Gastroesophageal sphincter (tissue), 3 donors: ENCODE measurements at regions not wholly inside any gene's neighbourhood (a gene's known extent, or its start where the extent isn't known, plus 50 kb on each side); places are given as distances from the start of the nearest gene placed in this dataset.

Experiments
- EP300 ChIP-seq: sonication (generic); formaldehyde crosslinking; IDR thresholded peaks from one replicate; pipeline ENCODE4 v1.6.1; 2017; ENCODE audit warnings: antibody characterized with exemption, mild to moderate bottlenecking
- POLR2A ChIP-seq, 2 donors: fragments of 450-650 bp; IDR thresholded peaks; one replicate each; pipeline ENCODE4 v1.6.1; 2017; ENCODE audit warnings: antibody characterized with exemption in 2 of 2, mild to moderate bottlenecking in 2 of 2, moderate library complexity in 1 of 2
- POLR2AphosphoS5 ChIP-seq: sonication (generic); formaldehyde crosslinking; IDR thresholded peaks from one replicate; pipeline ENCODE4 v1.6.1; 2017; ENCODE audit warnings: antibody characterized with exemption
- TF ChIP-seq, protein P1 (sequence below), 4 experiments: fragments of 200-600 bp in 2 of 4; fragments of 450-650 bp in 2 of 4; sonication (generic) in 1 of 4; IDR thresholded peaks; one replicate each; pipeline ENCODE4 v1.5.1; 2017 to 2019; ENCODE audit warnings: antibody characterized with exemption in 4 of 4, mild to moderate bottlenecking in 2 of 4, moderate library complexity in 2 of 4

DNA sequence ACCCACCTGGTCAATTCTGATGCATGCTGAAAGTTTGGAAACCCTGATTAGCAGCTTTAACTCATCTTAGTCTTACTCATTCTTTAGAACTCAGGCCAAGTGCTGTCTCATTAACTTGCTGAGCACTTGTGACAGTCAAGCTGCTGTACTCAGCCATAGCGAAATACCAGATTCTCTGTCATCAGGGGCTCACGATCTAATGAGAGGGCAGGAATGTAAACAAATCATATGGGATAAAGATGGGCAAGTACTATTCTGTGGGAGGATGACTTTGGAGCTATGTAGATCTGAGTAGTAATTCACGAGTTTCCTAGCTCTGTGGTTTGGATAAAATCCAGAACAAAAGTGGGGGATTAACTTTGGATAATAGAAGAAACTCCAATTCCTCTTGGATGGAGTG is 376.6 kb downstream of the HRH4 start:
- TF ChIP-seq, protein P1, sequence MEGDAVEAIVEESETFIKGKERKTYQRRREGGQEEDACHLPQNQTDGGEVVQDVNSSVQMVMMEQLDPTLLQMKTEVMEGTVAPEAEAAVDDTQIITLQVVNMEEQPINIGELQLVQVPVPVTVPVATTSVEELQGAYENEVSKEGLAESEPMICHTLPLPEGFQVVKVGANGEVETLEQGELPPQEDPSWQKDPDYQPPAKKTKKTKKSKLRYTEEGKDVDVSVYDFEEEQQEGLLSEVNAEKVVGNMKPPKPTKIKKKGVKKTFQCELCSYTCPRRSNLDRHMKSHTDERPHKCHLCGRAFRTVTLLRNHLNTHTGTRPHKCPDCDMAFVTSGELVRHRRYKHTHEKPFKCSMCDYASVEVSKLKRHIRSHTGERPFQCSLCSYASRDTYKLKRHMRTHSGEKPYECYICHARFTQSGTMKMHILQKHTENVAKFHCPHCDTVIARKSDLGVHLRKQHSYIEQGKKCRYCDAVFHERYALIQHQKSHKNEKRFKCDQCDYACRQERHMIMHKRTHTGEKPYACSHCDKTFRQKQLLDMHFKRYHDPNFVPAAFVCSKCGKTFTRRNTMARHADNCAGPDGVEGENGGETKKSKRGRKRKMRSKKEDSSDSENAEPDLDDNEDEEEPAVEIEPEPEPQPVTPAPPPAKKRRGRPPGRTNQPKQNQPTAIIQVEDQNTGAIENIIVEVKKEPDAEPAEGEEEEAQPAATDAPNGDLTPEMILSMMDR (IDR thresholded peaks at IDR 0.05) = no peak
- TF ChIP-seq EP300 = no peak
- TF ChIP-seq POLR2AphosphoS5 = no peak
- no peak for TF ChIP-seq POLR2A (IDR thresholded peaks at IDR 0.05)
